GM18508 (cell line): ENCODE measurements at regions not wholly inside any gene's neighbourhood (a gene's known extent, or its start where the extent isn't known, plus 50 kb on each side); places are given as distances from the start of the nearest gene placed in this dataset.
"Not testable (repeated sequence)": the region's sequence is repeated elsewhere in the genome, so short reads cannot be mapped to it uniquely, and the experiment has no call there.

Experiments used
- ATAC-seq: cut with Tn5 transposase; IDR thresholded peaks from one replicate; pipeline ENCODE4 v1.9.1; 2021; ENCODE audit warnings: moderate number of reproducible peaks; ENCODE audit not compliant: insufficient read depth, unreplicated experiment

DNA sequence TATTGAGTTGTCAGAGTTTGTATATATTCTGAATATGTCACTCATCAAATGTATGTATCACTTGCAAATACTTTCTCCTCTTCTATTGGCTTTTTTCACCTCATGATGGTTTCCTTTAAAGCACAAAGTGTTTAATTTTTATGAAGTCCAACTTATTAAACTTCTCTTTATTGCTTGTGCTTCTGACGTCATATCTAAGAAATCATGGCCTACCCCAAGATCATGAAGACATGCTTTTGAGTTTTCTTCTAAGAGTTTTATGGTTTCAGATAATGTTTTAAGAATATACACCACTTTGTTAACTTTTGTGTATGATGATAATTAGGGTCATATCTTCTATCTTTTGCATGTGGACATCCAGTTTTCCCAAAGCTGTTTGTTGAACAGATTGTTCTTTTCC lies 417.2 kb upstream of the ATP10A start:
- ATAC-seq, result no peak

DNA sequence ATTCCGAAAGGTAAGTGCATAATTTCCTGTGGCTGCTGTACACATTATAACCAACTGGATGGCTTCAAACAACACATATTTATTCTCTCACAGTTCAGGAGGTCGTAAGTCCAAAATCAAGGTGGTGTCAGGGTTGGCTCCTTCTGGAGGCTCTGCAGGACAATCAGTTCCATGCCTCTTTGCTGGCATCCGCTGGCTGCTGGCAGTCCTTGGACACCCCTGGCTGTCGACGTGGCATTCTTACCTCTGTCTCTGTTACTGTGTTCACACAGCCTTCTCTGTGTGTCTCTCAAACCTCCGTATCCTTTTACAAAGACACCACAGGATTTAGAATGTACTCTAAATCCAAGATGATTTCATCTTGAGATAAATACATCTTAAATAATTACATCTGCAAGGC lies 398.8 kb upstream of the ATP10A start:
- no peak for ATAC-seq

DNA sequence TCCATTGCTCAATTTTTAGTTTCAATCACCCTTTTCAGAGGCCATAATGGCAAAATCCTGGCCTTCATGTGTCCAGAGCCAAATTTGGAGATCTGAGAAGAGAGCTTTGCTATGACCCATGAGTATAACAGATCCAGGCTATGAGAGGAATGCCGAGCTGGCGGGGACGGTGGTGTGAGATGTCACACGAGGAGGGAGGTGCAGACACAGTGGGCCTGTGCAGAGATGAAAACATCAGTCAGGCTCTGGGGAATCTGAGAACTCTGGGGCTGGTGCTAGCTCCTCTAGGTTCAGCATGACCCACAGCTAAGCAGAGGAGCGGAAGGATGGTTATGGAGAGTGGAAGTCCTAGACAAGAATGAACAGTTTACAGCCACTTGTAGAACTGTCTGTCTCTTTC lies 398.3 kb upstream of the ATP10A start:
- no peak for ATAC-seq

DNA sequence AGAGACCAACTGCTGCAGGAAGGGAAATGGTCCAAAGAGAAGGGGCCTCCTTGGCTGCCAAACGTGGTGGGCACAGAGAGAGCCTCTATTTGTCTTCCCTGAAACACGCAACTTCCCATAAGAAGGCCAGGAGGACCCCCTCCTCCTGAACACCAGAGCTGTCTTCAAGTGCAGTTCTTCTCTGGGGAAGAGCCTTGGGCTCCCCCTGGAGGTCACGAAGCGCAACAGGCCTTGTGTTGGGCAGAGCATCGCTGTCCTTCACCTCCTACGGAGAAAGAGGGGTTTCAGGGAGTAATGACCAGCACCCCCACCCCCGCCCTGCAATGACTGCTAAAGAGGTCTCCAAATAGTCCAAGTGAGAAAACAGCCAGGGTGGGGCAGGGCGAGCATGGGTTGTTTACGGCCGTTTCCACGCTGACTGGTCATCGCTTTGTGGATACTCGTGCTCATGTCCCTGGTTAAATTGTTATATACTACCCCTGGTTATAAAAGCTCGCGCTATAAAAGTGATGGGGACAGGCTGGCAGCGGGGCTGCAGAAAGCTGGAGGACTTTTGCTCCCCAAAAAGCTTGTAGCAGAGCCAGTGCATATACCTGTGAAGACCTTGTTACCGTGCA lies 397.5 kb upstream of the ATP10A start:
- ATAC-seq, result no peak

DNA sequence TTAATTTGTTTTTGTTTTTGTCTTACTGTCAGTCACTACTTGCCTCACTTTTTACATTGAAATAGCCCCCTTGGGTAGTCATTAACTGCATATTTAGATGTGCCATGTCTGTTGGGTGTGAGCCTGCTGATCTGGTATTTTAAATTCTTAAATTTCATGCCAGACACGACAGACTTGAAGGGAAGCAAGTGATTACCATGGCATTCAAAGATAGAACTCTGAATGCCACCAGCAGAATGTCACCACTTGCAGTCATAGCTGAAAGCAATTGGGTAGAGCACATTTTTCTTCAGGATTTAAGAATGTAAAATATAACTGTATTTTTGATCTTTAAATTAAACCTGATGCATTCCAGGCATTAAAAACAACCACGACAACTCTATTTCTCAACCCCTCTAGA lies 396.5 kb upstream of the ATP10A start:
- ATAC-seq, result no peak

DNA sequence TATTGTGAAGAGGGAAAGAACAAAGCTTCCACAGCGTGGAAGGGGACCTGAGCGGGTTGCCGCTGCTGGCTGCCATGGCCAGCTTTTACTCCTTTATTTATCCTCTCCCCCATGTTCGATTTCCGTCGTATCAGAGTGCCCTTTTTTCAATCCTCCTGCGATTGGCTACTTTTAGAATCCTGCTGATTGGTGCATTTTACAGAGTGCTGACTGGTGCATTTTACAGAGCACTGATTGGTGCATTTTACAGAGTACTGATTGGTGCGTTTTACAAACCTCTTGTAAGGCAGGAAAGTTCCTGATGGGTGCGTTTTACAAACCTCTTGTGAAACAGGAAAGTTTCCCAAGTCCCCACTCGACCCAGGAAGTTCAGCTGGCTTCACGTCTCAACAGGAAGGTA lies 381.7 kb upstream of the ATP10A start:
- ATAC-seq, result not testable (repeated sequence)

DNA sequence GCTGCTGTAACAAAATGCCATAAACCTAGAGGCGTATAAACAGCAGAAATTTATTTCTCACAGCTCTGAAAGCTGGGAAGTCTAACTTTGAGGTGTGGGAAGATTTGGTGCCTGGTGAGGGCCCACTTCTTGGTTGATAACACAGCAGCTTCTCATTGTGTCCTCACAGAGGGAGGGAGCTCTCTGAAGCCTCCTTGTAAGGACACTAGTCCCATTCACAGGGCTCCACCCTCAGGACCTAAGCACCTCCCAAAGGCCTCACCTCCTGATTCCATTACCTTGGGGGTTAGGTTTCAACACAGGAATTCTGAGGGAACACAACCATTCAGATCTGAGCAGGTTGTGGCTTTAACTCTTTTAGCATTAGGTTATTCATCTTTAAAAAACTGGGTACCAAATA lies 380.3 kb upstream of the ATP10A start:
- ATAC-seq, result no peak

DNA sequence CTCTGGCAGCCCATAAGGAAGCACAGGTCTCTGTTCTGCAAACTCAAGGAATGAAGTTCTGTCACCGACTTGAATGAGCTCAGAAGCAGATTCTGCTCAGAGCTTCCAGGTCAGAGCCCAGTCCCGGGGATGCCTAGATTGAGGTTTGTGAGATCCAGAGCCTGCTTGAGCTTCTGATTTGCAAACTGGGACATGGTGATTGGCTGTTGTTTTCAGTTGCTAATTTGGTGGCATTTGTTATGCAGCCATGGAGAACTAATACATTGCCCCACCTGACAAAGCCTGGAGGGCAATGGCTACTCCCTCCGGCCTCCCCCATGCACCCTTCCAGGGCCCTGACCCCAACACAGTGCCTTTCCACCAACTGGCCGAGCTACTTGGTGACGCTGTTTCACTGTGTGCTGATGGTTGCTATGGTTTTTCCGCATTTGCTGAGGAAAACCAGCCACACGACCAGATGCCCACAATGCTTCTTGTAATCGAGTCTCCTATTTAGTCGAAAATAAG lies 379.5 kb upstream of the ATP10A start:
- ATAC-seq, result no peak

DNA sequence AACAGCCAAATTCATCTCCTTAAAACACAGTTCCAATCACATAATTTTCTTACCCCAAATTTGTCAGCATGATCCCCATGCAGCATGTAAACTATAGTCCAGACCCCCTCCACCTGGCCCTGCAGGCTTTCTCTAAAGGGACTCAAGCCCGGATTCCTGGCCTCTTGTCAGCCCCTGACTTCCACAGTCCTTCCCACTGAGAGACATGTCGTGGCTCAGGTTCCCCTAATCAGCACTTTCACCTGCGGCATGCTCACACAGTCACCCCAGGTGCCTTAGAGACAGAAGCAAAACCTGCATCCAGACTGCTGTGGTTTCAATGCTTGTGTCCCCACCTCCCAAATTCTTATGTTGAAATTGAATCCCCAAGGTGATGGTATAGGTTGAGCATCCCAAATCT lies 372.7 kb upstream of the ATP10A start:
- ATAC-seq, result no peak

DNA sequence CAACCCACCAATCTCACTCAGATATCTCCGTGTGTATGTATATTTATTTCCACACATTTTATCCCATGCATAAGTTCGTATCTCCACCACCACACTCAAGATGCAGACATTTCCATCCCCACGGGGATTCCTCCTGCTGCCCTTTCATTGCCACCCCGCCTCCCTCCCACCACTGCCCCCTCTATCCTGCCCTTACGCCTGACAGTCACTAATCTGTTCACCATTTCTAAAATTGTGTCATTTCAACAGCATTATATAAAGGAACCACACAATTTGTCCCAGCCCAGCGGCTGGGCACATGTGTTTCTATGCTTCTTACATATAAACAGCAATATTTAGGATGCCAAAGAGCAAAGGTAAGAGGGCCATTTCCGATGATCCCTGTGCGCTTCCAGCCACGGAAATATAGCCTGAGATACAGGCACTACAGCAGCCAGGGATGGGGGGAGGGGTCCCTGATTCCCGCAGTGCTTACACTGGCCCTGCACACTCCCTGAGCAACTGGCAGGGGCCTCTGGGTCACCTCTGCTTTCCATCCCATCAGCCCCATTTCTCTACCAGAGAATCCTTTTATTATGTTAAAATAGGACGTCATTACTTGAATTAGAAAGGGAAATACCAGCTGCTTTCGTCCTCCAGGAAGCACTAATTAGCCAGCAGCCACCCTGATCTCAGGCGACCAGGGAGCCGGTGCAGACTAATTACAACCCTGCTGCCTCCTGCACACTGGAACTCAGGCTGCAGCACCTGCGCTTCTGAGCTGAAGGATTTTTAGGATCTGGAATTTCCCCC lies 372.0 kb upstream of the ATP10A start:
- no peak for ATAC-seq

DNA sequence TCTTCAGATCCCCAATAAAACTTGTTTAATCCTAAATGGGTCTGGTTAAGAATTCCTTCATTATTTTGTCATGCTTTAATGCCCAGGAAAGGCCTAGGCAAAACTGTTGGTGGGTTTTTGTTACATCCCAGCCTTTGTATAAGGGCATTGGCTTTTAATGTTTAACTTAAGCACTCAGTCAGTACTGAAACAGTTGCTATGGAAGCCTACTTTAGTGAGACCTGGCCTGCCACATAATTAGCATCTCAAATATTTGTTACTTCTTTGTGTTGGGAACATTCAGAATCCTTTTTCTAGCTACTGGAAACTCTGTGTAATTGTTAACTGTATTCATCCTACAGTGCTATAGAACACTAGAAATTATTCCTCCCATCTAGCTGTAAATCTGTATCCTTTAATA lies 369.6 kb upstream of the ATP10A start:
- ATAC-seq, result no peak

DNA sequence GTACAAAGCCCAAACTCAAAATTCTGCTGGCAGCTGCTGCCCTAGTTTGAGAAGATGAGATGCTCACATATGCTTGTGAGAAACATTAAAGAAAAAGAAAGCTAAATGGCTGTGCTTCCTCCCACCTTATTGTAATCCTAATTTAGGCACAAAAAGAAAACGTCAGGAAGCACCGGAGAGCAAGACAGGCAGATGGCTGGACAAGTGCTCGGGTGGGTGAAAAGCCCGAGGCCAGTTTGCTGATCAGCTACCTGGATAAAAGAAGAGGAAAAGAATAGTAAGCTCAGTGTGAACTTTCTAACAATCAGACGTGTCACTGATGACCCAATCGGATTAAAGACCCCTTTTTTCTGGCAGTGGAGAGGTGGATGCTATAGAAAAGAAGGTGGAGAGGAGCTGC lies 368.0 kb upstream of the ATP10A start:
- ATAC-seq, result no peak

DNA sequence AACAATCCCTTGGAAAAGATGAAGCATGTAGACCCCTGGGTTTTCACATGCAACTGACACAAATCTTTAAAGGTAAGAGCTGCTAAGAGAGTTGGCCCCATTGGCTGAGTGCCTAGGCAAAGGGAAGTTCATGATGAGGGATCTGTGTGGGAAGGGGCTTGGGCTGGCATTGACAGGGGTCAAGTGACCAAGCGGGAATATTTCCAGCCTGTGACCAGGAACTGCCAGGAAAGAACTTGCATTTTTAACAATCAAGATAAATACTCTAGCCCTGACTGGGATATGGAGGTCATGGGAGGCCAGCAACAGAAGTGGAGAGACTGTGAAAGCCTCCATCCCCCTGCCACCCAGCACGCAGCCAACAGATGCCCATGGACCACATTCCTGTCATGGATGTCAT lies 361.1 kb upstream of the ATP10A start:
- ATAC-seq, result no peak

DNA sequence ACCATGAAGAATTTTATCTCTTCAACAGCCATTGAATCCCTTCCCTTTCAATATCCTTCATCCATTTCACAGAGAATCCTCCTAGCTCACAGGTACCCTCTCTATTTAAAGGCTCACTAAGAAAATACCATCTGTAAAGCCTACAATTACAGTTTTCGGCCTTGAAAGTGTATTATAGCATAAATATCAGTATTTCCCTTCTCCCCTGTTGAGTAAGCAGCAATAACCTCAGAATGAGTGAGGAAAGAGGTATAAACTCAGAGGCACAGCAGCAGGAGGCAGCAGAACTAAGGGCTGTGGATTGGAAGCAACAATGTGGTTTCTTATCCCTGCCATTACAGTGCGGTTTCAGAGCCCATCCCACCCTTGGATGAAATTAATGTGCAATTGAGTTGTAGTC lies 360.6 kb upstream of the ATP10A start:
- no peak for ATAC-seq

DNA sequence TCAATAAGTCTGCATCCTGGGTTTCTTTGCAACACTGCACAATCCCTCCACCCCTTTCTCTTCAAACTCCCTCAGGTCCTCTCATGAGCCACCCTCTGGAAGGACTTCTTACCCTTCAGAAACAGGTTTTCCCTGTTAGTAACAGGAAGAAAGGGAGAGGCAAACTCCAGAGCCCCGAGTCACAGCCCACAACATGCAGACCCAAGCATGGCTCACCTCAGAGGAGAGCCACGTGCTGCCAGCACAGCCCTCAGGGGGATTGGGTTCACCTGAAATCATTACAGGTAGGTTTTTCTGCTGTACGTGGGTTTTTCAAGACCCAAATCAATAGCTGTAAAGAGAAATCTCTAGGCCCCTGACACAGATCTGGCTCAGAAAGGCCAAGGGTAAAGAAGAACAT lies 359.7 kb upstream of the ATP10A start:
- ATAC-seq, result no peak

DNA sequence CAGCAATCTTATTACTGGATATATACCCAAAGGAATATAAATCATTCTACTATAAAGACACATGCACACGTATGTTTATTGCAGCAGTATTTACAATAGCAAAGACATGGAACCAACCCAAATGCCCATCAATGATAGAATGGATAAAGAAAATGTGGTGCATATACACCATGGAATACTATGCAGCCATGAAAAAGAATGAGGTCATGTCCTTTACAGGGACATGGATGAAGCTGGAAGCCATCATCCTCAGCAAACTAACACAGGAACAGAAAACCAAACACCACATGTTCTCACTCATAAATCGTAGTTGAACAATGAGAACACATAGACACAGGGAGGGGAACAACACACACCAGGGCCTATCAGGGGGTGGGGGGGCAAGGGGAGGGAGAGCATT lies 353.9 kb upstream of the ATP10A start:
- ATAC-seq, result not testable (repeated sequence)

DNA sequence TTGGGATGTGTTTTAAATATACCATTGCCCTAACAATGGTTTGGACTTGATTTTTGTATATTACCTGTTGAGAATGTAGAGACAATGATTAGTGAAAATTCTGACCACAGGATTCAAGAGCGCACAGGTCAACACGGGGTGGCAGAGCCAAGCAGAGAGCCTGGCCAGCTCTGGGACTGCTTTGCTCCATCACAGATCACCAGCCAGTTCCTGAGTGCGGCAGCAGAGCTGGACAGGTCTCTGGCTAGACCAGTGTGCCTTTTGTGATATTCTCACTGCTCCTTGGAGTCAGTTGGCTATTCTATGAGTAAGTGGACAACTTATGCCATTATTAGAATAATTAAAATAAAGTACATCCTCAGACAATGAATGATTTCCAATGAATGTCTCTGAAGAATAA lies 351.2 kb upstream of the ATP10A start:
- no peak for ATAC-seq

DNA sequence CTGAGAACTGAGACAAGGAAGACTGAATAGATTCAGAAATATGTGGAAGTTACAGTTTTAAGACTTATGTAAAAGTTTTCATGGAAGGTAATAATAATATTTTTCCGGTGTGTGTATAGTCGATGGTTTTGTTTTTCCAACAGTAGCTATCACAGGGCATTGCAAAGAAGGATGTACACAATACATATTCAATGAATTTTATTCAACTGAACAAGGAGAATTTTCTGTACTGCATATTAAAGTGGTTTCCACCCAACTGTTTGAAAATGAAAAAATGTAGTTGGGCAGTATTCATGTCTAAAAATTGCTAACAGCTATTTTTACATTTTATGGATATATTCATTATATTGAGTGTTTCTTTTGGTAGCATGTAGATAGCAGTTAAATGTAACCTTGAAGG lies 350.3 kb upstream of the ATP10A start:
- no peak for ATAC-seq

DNA sequence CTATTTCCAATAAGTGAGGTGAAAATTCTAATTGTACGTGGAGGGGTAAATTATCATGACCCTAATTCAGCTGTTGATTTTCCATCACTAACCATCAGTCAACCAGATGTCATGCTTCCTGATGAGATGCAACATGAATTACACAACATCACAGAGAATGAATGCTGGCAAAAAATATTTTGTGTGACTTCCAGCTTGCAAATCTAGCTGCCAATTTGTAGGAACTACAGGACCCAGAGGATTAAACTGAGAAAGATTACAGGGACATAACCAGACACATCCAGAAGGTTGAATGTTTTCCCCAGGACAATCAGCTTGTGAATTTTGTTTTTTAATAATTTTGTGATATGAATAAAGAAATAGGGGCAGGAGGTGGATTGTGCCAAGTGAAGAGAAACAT lies 349.0 kb upstream of the ATP10A start:
- no peak for ATAC-seq

DNA sequence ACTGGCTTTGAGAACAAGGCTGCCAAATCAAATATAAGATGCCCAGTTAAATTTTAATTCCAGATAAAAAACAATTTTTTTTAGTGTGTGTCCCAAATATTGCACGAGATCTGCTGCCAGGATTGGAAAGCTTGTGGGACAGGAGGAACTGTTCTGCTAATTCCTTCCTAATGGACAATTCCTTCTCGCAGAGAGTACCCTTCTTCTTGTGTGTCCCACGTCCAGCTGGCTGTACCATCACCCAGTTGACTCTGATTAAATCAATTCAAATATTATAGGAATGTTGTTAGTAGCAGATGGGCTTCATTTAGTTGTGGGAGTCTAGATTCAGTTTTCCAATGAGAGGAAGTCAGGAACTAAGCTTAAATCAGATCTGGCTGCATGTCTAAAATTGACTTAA lies 347.9 kb upstream of the ATP10A start:
- ATAC-seq, result no peak

DNA sequence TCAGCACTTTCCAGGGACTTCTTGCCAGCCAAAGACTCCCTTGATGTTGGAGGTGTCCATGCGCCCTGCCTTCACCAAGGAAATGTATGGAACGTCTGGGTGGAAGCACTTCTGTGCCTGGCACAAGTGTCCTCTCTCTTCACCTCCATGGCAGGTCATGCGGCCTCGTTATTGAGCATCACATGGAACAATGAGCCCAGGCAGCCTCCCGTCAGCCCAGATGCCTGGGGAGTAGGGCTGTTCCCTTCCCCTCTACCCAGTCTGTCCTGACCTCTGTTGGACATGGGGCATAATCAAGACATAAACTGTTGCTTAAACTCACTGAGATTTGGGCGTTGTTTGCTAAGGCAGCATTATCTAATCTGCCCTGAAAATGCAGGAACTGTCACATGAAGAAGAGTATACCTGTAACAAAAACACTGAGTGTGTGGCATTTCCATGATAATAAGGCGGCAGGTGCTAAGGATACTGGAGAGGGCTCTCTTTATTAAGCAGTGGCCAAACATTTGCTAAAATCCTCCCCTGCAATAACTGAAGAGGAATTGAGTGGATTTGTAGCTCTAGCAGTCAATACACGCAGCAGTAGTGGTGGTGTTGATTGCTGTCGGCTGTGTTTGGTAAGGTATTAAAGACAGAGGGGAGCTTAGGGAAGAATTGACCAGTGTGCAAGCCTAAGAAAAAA lies 338.2 kb upstream of the ATP10A start:
- ATAC-seq, result no peak

DNA sequence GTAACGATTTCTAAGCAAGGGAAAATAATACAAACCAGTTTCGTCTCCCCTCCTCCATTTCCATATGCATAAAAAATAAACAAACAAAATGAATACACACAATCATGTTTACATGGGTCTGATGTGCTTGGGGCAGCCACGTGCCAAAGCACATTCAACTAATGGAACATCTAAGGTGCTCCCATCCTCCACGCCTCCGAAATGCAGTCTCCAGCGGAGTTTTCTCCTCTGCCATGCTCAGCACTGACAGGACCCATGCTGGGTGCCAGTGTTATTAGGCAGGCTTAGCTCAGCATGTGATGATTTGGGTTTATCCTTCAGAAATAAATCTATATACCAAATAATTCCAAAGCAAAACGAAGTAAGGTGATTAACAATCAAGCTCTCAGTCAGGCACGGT lies 337.3 kb upstream of the ATP10A start:
- ATAC-seq, result no peak
